ENCODE measurements at regions not wholly inside any gene's neighbourhood (a gene's known extent, or its start where the extent isn't known, plus 50 kb on each side); places are given as distances from the start of the nearest gene placed in this dataset.

GRCh38 chr12:24155042-24155441 is 205.6 kb upstream of the SOX5 start:
- TF ChIP-seq REST (IDR thresholded peaks at IDR 0.05; ENCODE audit: low read depth) (no peak), YY1 (IDR thresholded peaks at IDR 0.05; ENCODE audit: low read depth) (no peak), EGR1 (IDR thresholded peaks at IDR 0.05) (no peak), EP300 (IDR thresholded peaks at IDR 0.05; ENCODE audit: borderline replicate concordance) (no peak), NFIC (IDR thresholded peaks at IDR 0.05) (no peak), TCF12 (IDR thresholded peaks at IDR 0.05; ENCODE audit: low read depth) (no peak), CREB1 (IDR thresholded peaks at IDR 0.05; ENCODE audit: low read depth) (no peak), USF1 (IDR thresholded peaks at IDR 0.05) (no peak), TAF1 (IDR thresholded peaks at IDR 0.05; ENCODE audit: low read depth) (no peak), RAD21 (IDR thresholded peaks at IDR 0.05; ENCODE audit: low read depth) (no peak), FOXM1 (IDR thresholded peaks at IDR 0.05; ENCODE audit: borderline replicate concordance, low read depth) (no peak), TEAD4 (IDR thresholded peaks at IDR 0.05) (no peak), ZBTB7A (IDR thresholded peaks at IDR 0.05; ENCODE audit: low read depth) (no peak), MAX (IDR thresholded peaks at IDR 0.05) (no peak), CEBPB (IDR thresholded peaks at IDR 0.05) (no peak)

GRCh38 chr12:24153079-24153478 is 203.6 kb upstream of the SOX5 start:
- TF ChIP-seq TAF1 (IDR thresholded peaks at IDR 0.05; ENCODE audit: low read depth) (no peak), ZBTB7A (IDR thresholded peaks at IDR 0.05; ENCODE audit: low read depth) (no peak), NFIC (IDR thresholded peaks at IDR 0.05) (no peak), TEAD4 (IDR thresholded peaks at IDR 0.05) (no peak), MAX (IDR thresholded peaks at IDR 0.05) (no peak), EGR1 (IDR thresholded peaks at IDR 0.05) (no peak), FOXM1 (IDR thresholded peaks at IDR 0.05; ENCODE audit: borderline replicate concordance, low read depth) (no peak), TCF12 (IDR thresholded peaks at IDR 0.05; ENCODE audit: low read depth) (no peak), CREB1 (IDR thresholded peaks at IDR 0.05; ENCODE audit: low read depth) (no peak), YY1 (IDR thresholded peaks at IDR 0.05; ENCODE audit: low read depth) (no peak), RAD21 (IDR thresholded peaks at IDR 0.05; ENCODE audit: low read depth) (no peak), REST (IDR thresholded peaks at IDR 0.05; ENCODE audit: low read depth) (no peak), CEBPB (IDR thresholded peaks at IDR 0.05) (no peak), USF1 (IDR thresholded peaks at IDR 0.05) (no peak), EP300 (IDR thresholded peaks at IDR 0.05; ENCODE audit: borderline replicate concordance) (no peak)

- TF ChIP-seq NFIC (IDR thresholded peaks at IDR 0.05) (no peak), TCF12 (IDR thresholded peaks at IDR 0.05; ENCODE audit: low read depth) (no peak)
These were observed 202.8 kb upstream of the SOX5 start for GRCh38 chr12:24152270-24152669.

GRCh38 chr12:24143928-24144327 is 194.5 kb upstream of the SOX5 start:
- TF ChIP-seq EGR1 (IDR thresholded peaks at IDR 0.05): no peak
- no peak for TF ChIP-seq EP300 (IDR thresholded peaks at IDR 0.05; ENCODE audit: borderline replicate concordance)
- no peak for TF ChIP-seq NFIC (IDR thresholded peaks at IDR 0.05)
- no peak for TF ChIP-seq YY1 (IDR thresholded peaks at IDR 0.05; ENCODE audit: low read depth)
- TF ChIP-seq ZBTB7A (IDR thresholded peaks at IDR 0.05; ENCODE audit: low read depth): no peak
- no peak for TF ChIP-seq RAD21 (IDR thresholded peaks at IDR 0.05; ENCODE audit: low read depth)
- no peak for TF ChIP-seq CEBPB (IDR thresholded peaks at IDR 0.05)
- no peak for TF ChIP-seq MAX (IDR thresholded peaks at IDR 0.05)
- no peak for TF ChIP-seq FOXM1 (IDR thresholded peaks at IDR 0.05; ENCODE audit: borderline replicate concordance, low read depth)
- no peak for TF ChIP-seq REST (IDR thresholded peaks at IDR 0.05; ENCODE audit: low read depth)
- no peak for TF ChIP-seq TCF12 (IDR thresholded peaks at IDR 0.05; ENCODE audit: low read depth)
- TF ChIP-seq USF1 (IDR thresholded peaks at IDR 0.05): no peak
- TF ChIP-seq TEAD4 (IDR thresholded peaks at IDR 0.05): no peak
- TF ChIP-seq TAF1 (IDR thresholded peaks at IDR 0.05; ENCODE audit: low read depth): no peak
- TF ChIP-seq CREB1 (IDR thresholded peaks at IDR 0.05; ENCODE audit: low read depth): no peak

Measured in Ishikawa (cell line).